Upper lobe of left lung (tissue), 6 donors: ENCODE measurements at regions not wholly inside any gene's neighbourhood (a gene's known extent, or its start where the extent isn't known, plus 50 kb on each side); places are given as distances from the start of the nearest gene placed in this dataset.
"Not testable (repeated sequence)": the region's sequence is repeated elsewhere in the genome, so short reads cannot be mapped to it uniquely, and the experiment has no call there.

Experiments used
- ATAC-seq, 2 donors: fragments of 200-7000 bp; cut with Tn5 transposase; one replicate each; pipeline ENCODE4 v1.9.1; 2022; ENCODE audit warnings: mild to moderate bottlenecking in 2 of 2, moderate library complexity in 2 of 2; ENCODE audit not compliant: low FRiP score in 2 of 2
- DNase-seq, 2 donors: peaks; one replicate each; pipeline ENCODE4 v3.0.0-alpha.2; 2019 to 2020
- H3K27ac ChIP-seq, 4 donors: fragments of 200-600 bp; sonication (generic); one replicate each; pipeline ENCODE4 v1.5.1; 2016 to 2019
- H3K27me3 ChIP-seq, 4 donors: fragments of 200-600 bp; sonication (generic); one replicate each; pipeline ENCODE4 v1.5.1; 2017 to 2019
- H3K36me3 ChIP-seq, 4 donors: fragments of 200-600 bp; sonication (generic); one replicate each; pipeline ENCODE4 v1.5.1; 2016 to 2019
- H3K4me1 ChIP-seq, 4 donors: fragments of 200-600 bp; sonication (generic); one replicate each; pipeline ENCODE4 v1.5.1; 2018 to 2019
- H3K4me3 ChIP-seq, 4 donors: fragments of 200-600 bp; sonication (generic); one replicate each; pipeline ENCODE4 v1.5.1; 2017 to 2019; ENCODE audit warnings: mild to moderate bottlenecking in 2 of 4, moderate library complexity in 1 of 4
- H3K9me3 ChIP-seq, 4 donors: fragments of 200-600 bp; sonication (generic); one replicate each; pipeline ENCODE4 v1.5.1; 2018 to 2019
- CTCF ChIP-seq, 6 experiments: fragments of 450-650 bp in 4 of 6; fragments of 200-600 bp in 2 of 6; sonication (generic) in 2 of 6; IDR thresholded peaks; one replicate each; pipeline ENCODE4 v1.5.1; 2016 to 2019; ENCODE audit warnings: antibody characterized with exemption in 6 of 6
- EP300 ChIP-seq, 4 donors: sonication (generic); formaldehyde crosslinking; IDR thresholded peaks; one replicate each; pipeline ENCODE4 v1.5.1; 2017; ENCODE audit warnings: antibody characterized with exemption in 4 of 4, control low read depth in 2 of 4
- POLR2A ChIP-seq, 4 donors: fragments of 450-650 bp; IDR thresholded peaks; one replicate each; pipeline ENCODE4 v1.5.1; 2016 to 2017; ENCODE audit warnings: antibody characterized with exemption in 4 of 4, mild to moderate bottlenecking in 2 of 4
- POLR2AphosphoS5 ChIP-seq, 2 donors: sonication (generic); formaldehyde crosslinking; IDR thresholded peaks; one replicate each; pipeline ENCODE4 v1.5.1; 2017; ENCODE audit warnings: antibody characterized with exemption in 2 of 2
- WGBS, 2 donors: methylation state at CpG; one replicate each; pipeline ENCODE4 v1.1.5; 2017 to 2018; 5-methylcytosine and 5-hydroxymethylcytosine counted together
- donor health status: DM: no; HTN: no; CAD: no; lungs with moderate emphysema.
- donor health status: DM: no; HTN: yes; CAD: no; lungs with severe emphysema.

GRCh38 chr11:43145653-43146052 is 166.1 kb upstream of the API5 start:
- no peak for ATAC-seq
- 67 to 81% methylated on average over 1 of the region's 1 CpG for WGBS, 2 donors
- TF ChIP-seq POLR2A (IDR thresholded peaks at IDR 0.05): no peak
- no peak for TF ChIP-seq EP300 (IDR thresholded peaks at IDR 0.05)
- no peak for TF ChIP-seq CTCF (IDR thresholded peaks at IDR 0.05)
- TF ChIP-seq POLR2AphosphoS5 (IDR thresholded peaks at IDR 0.05): no peak

GRCh38 chr11:43150697-43151096 is 161.1 kb upstream of the API5 start:
- TF ChIP-seq CTCF (IDR thresholded peaks at IDR 0.05): no peak
- TF ChIP-seq EP300 (IDR thresholded peaks at IDR 0.05): no peak
- TF ChIP-seq POLR2AphosphoS5 (IDR thresholded peaks at IDR 0.05): no peak
- TF ChIP-seq POLR2A (IDR thresholded peaks at IDR 0.05): no peak

More at GRCh38 chr11:43145653-43146052, 166.1 kb upstream of the API5 start:
- H3K4me1 ChIP-seq: no peaks in the 10 kb centered on the region
- no peak overlapping the region for H3K4me3 ChIP-seq
- no peak for DNase-seq
- no peaks in the 10 kb centered on the region for H3K9me3 ChIP-seq
- no peaks in the 10 kb centered on the region for H3K27me3 ChIP-seq
- no peaks in the 10 kb centered on the region for H3K36me3 ChIP-seq
- no peak overlapping the region for H3K27ac ChIP-seq

GRCh38 chr11:43164831-43165230 is 147.0 kb upstream of the API5 start:
- no peak overlapping the region for H3K27ac ChIP-seq
- WGBS, 2 donors: 51 to 54% methylated on average over 2 of the region's 2 CpGs
- no peak for TF ChIP-seq EP300 (IDR thresholded peaks at IDR 0.05)
- no peak for TF ChIP-seq CTCF (IDR thresholded peaks at IDR 0.05)
- TF ChIP-seq POLR2A (IDR thresholded peaks at IDR 0.05): no peak
- no peak for TF ChIP-seq POLR2AphosphoS5 (IDR thresholded peaks at IDR 0.05)

More at GRCh38 chr11:43150697-43151096, 161.1 kb upstream of the API5 start:
- Histone ChIP-seq H3K9me3 (no peaks in the 10 kb centered on the region), H3K4me1 (no peaks in the 10 kb centered on the region), H3K36me3 (no peaks in the 10 kb centered on the region), H3K27ac (no peak overlapping the region), H3K27me3 (no peaks in the 10 kb centered on the region), H3K4me3 (no peak overlapping the region)
- ATAC-seq: no peak
- no peak for DNase-seq

GRCh38 chr11:43165393-43165792 is 146.4 kb upstream of the API5 start:
- not testable (repeated sequence) for DNase-seq
- 73 to 76% methylated on average over 3 of the region's 3 CpGs for WGBS, 2 donors

More at GRCh38 chr11:43164831-43165230, 147.0 kb upstream of the API5 start:
- Histone ChIP-seq H3K9me3 (no peaks in the 10 kb centered on the region), H3K27me3 (no peaks in the 10 kb centered on the region), H3K4me3 (no peak overlapping the region), H3K36me3 (no peaks in the 10 kb centered on the region), H3K4me1 (no peaks in the 10 kb centered on the region)
- no peak for DNase-seq
- no peak for ATAC-seq

GRCh38 chr11:43168241-43168640 is 143.6 kb upstream of the API5 start:
- ATAC-seq, DNase-seq, H3K9me3 ChIP-seq, H3K27me3 ChIP-seq, H3K27ac ChIP-seq, H3K4me1 ChIP-seq, H3K4me3 ChIP-seq, H3K36me3 ChIP-seq: not testable (repeated sequence)
- 78 to 82% methylated on average over 2 of the region's 2 CpGs for WGBS, 2 donors

More at GRCh38 chr11:43165393-43165792, 146.4 kb upstream of the API5 start:
- not testable (repeated sequence) for H3K4me1 ChIP-seq, H3K9me3 ChIP-seq, H3K27ac ChIP-seq, H3K36me3 ChIP-seq, ATAC-seq, H3K4me3 ChIP-seq, H3K27me3 ChIP-seq

- no peak for ATAC-seq
- TF ChIP-seq CTCF (IDR thresholded peaks at IDR 0.05): no peak
- TF ChIP-seq POLR2AphosphoS5 (IDR thresholded peaks at IDR 0.05): no peak
- TF ChIP-seq EP300 (IDR thresholded peaks at IDR 0.05): no peak
- no peak for TF ChIP-seq POLR2A (IDR thresholded peaks at IDR 0.05)
- Histone ChIP-seq H3K36me3 (no peaks in the 10 kb centered on the region), H3K27ac (no peak overlapping the region), H3K27me3 (no peaks in the 10 kb centered on the region), H3K9me3 (no peaks in the 10 kb centered on the region), H3K4me3 (no peak overlapping the region), H3K4me1 (no peaks in the 10 kb centered on the region)
- DNase-seq: no peak
- WGBS, 2 donors: 83 to 89% methylated on average over 2 of the region's 2 CpGs
These were observed 139.3 kb upstream of the API5 start for GRCh38 chr11:43172477-43172876.
